SK-N-MC (cell line): ENCODE measurements at regions not wholly inside any gene's neighbourhood (a gene's known extent, or its start where the extent isn't known, plus 50 kb on each side); places are given as distances from the start of the nearest gene placed in this dataset.

ENCODE experiments used
- EZH2 ChIP-seq: fragments of 200-600 bp; sonication (generic); IDR thresholded peaks from one replicate; pipeline ENCODE4 v1.6.1; 2017; ENCODE audit warnings: antibody characterized with exemption
- POLR2AphosphoS5 ChIP-seq: IDR thresholded peaks from 2 replicates; pipeline ENCODE4 v1.6.1; 2012; ENCODE audit warnings: mild to moderate bottlenecking, low read depth, low read length, borderline replicate concordance

DNA sequence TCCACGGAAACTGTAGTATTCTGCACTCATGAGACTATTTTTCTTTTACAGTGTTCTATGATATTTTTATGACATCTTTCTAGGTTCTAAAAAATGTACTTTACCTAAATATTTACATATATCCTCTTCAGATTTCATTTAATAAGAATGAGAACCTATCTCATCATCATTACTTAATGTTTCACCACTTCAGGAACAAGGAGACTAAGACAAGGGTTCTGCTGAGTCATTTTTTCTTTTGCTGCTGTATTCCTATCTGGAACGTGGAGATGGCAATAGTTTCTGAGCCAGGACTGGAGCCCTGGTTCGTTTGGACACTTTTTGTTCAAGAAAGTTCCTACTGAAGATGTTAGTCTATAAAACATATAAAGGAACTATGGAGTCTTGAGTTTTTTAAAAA, 258.2 kb upstream of the MAP3K1 start:
- TF ChIP-seq POLR2AphosphoS5 (no peak), EZH2 (no peak)
